GM12874 (cell line): ENCODE measurements at regions not wholly inside any gene's neighbourhood (a gene's known extent, or its start where the extent isn't known, plus 50 kb on each side); places are given as distances from the start of the nearest gene placed in this dataset.

Experiments
- TF ChIP-seq, protein P1 (sequence below): IDR thresholded peaks from 2 replicates; pipeline ENCODE4 v1.5.1; 2011; ENCODE audit warnings: low read depth, mild to moderate bottlenecking, control low read depth, low read length, moderate library complexity; ENCODE audit not compliant: insufficient read depth

DNA sequence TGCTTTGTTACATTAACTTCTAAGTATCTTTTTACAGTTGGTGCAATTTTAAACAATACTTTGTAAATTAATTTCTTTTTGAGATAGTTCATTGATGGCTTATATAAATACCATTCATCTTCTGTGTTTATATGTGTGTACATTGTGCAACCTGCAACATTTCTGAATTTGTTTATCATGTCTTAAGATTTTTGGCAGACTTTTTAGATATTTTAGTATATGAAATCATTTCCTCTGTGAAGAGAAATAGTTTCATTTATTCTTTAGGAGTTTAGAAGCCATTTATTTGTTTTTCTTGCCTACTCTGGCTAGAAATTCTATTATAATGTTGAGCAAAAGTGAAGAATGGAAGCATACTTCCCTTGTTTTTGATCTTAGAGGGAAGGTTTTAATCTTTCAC lies 337.8 kb upstream of the DSEL start:
- TF ChIP-seq, protein P1, sequence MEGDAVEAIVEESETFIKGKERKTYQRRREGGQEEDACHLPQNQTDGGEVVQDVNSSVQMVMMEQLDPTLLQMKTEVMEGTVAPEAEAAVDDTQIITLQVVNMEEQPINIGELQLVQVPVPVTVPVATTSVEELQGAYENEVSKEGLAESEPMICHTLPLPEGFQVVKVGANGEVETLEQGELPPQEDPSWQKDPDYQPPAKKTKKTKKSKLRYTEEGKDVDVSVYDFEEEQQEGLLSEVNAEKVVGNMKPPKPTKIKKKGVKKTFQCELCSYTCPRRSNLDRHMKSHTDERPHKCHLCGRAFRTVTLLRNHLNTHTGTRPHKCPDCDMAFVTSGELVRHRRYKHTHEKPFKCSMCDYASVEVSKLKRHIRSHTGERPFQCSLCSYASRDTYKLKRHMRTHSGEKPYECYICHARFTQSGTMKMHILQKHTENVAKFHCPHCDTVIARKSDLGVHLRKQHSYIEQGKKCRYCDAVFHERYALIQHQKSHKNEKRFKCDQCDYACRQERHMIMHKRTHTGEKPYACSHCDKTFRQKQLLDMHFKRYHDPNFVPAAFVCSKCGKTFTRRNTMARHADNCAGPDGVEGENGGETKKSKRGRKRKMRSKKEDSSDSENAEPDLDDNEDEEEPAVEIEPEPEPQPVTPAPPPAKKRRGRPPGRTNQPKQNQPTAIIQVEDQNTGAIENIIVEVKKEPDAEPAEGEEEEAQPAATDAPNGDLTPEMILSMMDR: no peak

DNA sequence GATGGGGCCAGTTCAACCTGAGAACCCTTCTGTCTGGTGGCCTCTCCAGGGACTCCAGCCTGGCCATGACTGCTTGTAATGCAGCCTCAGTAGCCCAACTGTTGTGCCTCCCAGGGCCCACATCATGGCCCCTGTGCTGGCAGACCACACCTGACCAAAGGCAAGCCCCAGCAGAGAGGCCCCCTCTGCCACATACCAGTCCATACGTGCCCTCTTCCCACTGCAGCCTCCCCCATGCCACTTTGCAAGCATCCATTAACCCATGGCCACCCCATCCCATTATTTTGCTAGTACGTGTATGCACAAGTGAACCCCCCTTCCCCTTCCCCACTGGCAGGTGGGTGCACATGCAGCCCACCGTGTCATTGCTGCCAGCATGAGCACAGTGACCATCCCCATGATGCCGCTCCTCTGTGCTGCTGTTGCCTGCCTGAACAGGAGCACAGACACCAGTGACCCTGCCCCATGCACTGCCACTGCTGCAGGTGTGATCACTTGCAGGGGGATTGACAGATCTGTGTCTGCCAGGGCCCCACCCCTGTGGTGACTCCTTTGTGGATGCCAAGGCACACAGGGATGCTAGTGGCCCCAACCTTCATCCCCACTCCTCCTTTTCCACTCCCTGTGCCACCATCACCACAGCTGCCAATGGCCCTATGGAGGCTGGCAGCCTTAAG lies 330.0 kb upstream of the DSEL start:
- TF ChIP-seq, protein P1: no peak

DNA sequence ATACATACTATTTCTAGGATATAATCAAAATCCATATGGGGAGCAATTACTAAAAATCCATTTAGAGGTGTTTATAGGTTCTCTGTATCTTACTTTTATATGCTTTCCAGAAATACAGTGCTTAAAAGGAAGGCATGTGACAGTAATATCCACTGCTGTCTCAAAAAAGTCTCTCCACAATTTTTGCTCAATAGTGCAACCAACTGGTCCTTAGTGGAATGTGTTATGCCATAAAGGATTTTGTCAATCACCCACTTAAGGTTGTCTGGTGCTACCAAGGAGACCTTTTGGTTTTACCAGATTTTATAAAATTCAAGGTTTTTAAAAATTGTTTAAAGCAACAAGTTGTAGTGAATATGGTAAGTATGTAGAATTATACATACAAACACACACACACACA lies 328.5 kb upstream of the DSEL start:
- TF ChIP-seq, protein P1: no peak

DNA sequence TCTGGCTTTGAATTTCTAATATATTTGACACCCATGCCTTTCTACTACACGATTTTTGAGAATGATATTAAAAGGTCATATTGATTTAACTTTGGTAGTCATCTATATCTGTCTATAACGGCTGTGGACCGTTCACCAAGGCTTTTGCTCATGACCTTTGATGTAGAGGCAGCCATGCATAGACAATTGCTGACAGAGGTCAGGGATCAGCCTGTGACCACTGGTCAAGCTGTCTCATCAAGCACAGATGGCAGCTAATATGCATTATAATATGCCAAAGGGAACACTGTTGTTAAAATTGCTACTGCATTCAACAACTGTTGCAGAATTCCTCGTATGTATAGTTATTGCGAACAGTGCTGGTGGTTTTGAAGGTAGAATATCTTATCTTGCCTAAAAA lies 323.9 kb upstream of the DSEL start:
- TF ChIP-seq, protein P1: no peak

DNA sequence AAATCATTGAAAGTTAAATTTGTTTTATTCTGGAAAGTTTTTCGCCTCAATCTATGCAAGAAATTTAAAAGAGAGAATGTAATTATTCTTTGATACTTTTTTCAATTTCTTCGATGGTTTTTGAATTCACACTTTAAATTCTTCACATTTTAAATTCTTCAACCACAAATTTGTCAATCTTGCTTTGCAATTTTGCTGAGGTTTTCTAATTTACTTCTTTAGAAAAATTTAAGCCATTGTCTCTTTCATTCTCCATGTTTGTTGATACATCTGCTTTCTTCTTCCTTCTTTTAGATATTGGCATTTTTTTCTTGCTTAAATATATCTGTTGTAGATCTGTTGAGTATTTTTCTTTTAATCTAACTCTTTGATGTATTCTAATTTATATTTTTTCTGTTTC lies 301.9 kb upstream of the DSEL start:
- TF ChIP-seq, protein P1: no peak

DNA sequence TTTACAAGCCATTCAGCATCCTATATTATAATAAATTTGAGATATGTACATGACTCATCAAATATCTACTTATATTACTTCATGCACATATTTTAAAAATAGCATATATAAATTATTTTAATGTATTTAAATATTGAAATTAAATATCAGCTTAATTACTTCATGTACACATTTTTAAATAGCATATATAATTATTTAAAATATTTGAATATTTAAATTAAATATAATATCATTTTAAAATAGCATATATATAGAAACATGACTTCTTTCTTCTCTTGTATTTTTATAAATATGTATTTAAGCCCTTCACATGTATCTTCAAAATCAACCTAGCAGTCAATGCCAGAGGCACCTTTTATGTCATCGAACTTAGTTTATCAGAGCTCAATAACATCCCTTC lies 298.8 kb upstream of the DSEL start:
- TF ChIP-seq, protein P1: no peak

DNA sequence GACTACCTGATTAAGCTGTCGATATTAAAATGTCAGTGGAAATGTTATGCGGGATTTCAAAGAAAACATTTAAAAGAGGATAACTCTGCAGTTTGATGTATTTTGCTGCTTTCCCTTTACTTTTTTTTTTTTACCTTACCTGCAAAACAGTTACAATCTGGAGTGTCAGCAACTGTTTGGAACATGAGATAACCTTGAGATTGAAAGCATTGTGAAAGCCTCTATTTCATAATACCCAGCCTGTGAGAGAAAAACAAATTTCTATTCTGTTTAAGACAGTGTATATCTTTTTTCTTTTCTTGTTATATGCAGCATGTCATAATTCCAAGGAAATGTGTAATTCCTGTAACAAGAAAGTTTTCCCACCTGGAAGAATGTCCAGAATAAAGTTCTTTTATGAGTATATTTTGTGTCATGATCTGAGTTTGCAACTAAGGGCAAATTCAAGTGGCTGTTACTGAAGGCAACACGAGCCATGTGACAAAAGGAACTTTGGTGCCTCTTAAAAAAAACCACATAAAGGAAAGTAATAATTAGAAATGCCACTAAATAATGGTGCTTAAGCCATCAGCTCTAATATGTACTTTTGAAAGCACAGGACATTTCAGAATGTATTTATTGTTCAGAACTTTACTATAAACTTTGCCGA lies 297.0 kb upstream of the DSEL start:
- TF ChIP-seq, protein P1: no peak
